ENCODE measurements at regions not wholly inside any gene's neighbourhood (a gene's known extent, or its start where the extent isn't known, plus 50 kb on each side); places are given as distances from the start of the nearest gene placed in this dataset.

GRCh38 chr6:82571455-82571854 is 207.8 kb downstream of the TPBG start:
- no peaks in the 10 kb centered on the region for H3K79me2 ChIP-seq (ENCODE audit: low read length)
- no peak overlapping the region for H2AFZ ChIP-seq (ENCODE audit: low read length)
- no peak overlapping the region for H3K4me2 ChIP-seq (ENCODE audit: low read depth, low read length, poor library complexity, severe bottlenecking)
- no peaks in the 10 kb centered on the region for H3K4me1 ChIP-seq (ENCODE audit: low read length)
- no peaks in the 10 kb centered on the region for H3K27me3 ChIP-seq (ENCODE audit: low read length)
- H4K20me1 ChIP-seq (ENCODE audit: insufficient read depth, low read depth, low read length) = no peaks in the 10 kb centered on the region
- H3K4me3 ChIP-seq (ENCODE audit: low read length) = no peak overlapping the region
- no peaks in the 10 kb centered on the region for H3K36me3 ChIP-seq (ENCODE audit: insufficient read depth, low read length)
- peaks cover 5% of the 10 kb centered on the region; the same call in 1 of the 2 replicates for H3K9me3 ChIP-seq (ENCODE audit: low read length)
- DNase-seq = no peak
- H3K9me2 ChIP-seq (replicated peaks; ENCODE audit: insufficient read depth, low read length) = no peaks in the 10 kb centered on the region
- H3K27ac ChIP-seq (ENCODE audit: low read length) = no peak overlapping the region
- H3K9ac ChIP-seq (ENCODE audit: low read length) = no peak overlapping the region

- Histone ChIP-seq H2AFZ (ENCODE audit: low read length) (no peak overlapping the region), H3K27ac (ENCODE audit: low read length) (no peak overlapping the region), H3K9me2 (replicated peaks; ENCODE audit: insufficient read depth, low read length) (no peaks in the 10 kb centered on the region), H4K20me1 (ENCODE audit: insufficient read depth, low read depth, low read length) (no peaks in the 10 kb centered on the region), H3K9me3 (ENCODE audit: low read length) (peaks cover 6% of the 10 kb centered on the region; the same call in 1 of the 2 replicates), H3K4me1 (ENCODE audit: low read length) (no peaks in the 10 kb centered on the region), H3K79me2 (ENCODE audit: low read length) (no peaks in the 10 kb centered on the region), H3K4me3 (ENCODE audit: low read length) (no peak overlapping the region), H3K4me2 (ENCODE audit: low read depth, low read length, poor library complexity, severe bottlenecking) (no peak overlapping the region), H3K36me3 (ENCODE audit: insufficient read depth, low read length) (no peaks in the 10 kb centered on the region), H3K27me3 (ENCODE audit: low read length) (no peaks in the 10 kb centered on the region), H3K9ac (ENCODE audit: low read length) (no peak overlapping the region)
- DNase-seq = no peak
Observed at GRCh38 chr6:82573254-82573972, 209.8 kb downstream of the TPBG start.

DNA sequence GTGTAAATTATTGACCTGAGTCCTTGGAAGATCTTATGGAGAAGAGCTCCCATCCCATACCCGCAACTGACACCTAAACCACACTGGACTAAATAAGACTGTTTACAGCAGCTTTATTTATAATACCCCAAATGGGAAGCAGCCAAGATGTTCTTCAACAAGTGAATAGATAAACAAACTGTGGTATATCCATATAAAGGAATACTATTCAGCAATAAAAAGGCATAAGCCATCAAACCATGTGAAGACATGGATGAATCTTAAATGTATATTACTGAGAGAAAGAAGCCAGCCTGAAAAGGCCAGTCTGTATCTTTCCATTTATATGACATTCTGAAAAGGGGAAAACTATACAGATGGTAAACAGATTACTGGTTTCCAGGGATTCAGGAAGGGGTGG is 212.7 kb downstream of the TPBG start:
- Histone ChIP-seq H3K9me2 (replicated peaks; ENCODE audit: insufficient read depth, low read length) (no peaks in the 10 kb centered on the region), H3K4me3 (ENCODE audit: low read length) (no peak overlapping the region), H3K4me2 (ENCODE audit: low read depth, low read length, poor library complexity, severe bottlenecking) (no peak overlapping the region), H3K27ac (ENCODE audit: low read length) (no peak overlapping the region), H3K9me3 (ENCODE audit: low read length) (peaks cover 6% of the 10 kb centered on the region; the same call in 1 of the 2 replicates), H3K27me3 (ENCODE audit: low read length) (no peaks in the 10 kb centered on the region), H2AFZ (ENCODE audit: low read length) (no peak overlapping the region), H3K79me2 (ENCODE audit: low read length) (no peaks in the 10 kb centered on the region), H4K20me1 (ENCODE audit: insufficient read depth, low read depth, low read length) (no peaks in the 10 kb centered on the region), H3K9ac (ENCODE audit: low read length) (no peak overlapping the region), H3K4me1 (ENCODE audit: low read length) (no peaks in the 10 kb centered on the region), H3K36me3 (ENCODE audit: insufficient read depth, low read length) (no peaks in the 10 kb centered on the region)
- no peak for DNase-seq

DNA sequence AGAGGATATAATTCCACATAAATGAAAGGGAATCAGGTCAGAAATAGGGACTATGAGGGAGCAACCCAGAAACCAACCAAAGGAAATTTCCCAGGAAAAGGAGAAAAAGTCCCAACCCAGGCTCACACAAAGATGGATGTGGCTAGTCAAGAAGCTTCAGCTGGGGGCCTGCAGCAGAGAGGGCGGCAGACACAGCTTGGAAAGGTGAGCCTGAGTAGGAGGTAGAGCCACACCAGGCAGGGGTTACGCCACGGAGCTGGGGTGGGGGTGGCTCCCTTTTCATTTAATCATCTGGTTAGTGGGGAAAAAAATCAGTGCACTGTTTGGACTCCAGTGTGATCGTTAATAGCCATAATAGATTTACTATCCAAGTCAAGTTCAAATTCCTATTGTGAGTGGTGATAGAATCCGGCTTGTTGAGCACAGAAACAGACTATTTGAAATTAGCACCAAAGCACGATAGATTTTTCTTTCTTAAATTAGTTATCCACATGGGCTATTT is 220.6 kb downstream of the TPBG start:
- H3K27ac ChIP-seq (ENCODE audit: low read length) = no peak overlapping the region
- no peak for DNase-seq
- H3K9ac ChIP-seq (ENCODE audit: low read length) = no peak overlapping the region
- H3K4me2 ChIP-seq (ENCODE audit: low read depth, low read length, poor library complexity, severe bottlenecking) = no peak overlapping the region
- no peaks in the 10 kb centered on the region for H3K36me3 ChIP-seq (ENCODE audit: insufficient read depth, low read length)
- no peak overlapping the region for H3K4me3 ChIP-seq (ENCODE audit: low read length)
- H2AFZ ChIP-seq (ENCODE audit: low read length) = no peak overlapping the region
- H4K20me1 ChIP-seq (ENCODE audit: insufficient read depth, low read depth, low read length) = no peaks in the 10 kb centered on the region
- no peaks in the 10 kb centered on the region for H3K9me2 ChIP-seq (replicated peaks; ENCODE audit: insufficient read depth, low read length)
- H3K79me2 ChIP-seq (ENCODE audit: low read length) = no peaks in the 10 kb centered on the region
- no peaks in the 10 kb centered on the region for H3K27me3 ChIP-seq (ENCODE audit: low read length)
- H3K9me3 ChIP-seq (ENCODE audit: low read length) = no peaks in the 10 kb centered on the region
- H3K4me1 ChIP-seq (ENCODE audit: low read length) = peaks cover 10% of the 10 kb centered on the region

DNA sequence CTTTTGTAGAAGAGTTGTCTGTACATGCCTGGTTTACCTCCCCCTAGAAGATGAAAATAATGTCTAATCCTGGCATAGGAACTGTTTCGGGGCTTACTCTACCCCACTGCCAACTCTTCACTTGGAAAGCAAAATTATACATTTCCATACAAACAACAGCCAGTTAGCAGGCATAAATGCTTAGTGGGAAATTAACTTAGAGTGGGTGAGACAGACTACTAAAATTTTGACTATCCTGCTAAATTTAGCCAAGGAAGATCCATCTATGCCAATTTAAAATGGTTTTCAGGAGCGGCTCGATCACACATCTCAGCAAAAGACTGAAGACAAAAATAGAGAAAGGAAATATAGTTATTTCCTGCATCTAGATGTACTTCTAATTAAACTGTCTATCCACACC is 221.2 kb downstream of the TPBG start:
- Histone ChIP-seq H3K27ac (ENCODE audit: low read length) (no peak overlapping the region), H3K4me1 (ENCODE audit: low read length) (peaks cover 10% of the 10 kb centered on the region), H3K79me2 (ENCODE audit: low read length) (no peaks in the 10 kb centered on the region), H3K9ac (ENCODE audit: low read length) (no peak overlapping the region), H3K27me3 (ENCODE audit: low read length) (no peaks in the 10 kb centered on the region), H4K20me1 (ENCODE audit: insufficient read depth, low read depth, low read length) (no peaks in the 10 kb centered on the region), H2AFZ (ENCODE audit: low read length) (no peak overlapping the region), H3K9me2 (replicated peaks; ENCODE audit: insufficient read depth, low read length) (no peaks in the 10 kb centered on the region), H3K36me3 (ENCODE audit: insufficient read depth, low read length) (no peaks in the 10 kb centered on the region), H3K9me3 (ENCODE audit: low read length) (no peaks in the 10 kb centered on the region), H3K4me2 (ENCODE audit: low read depth, low read length, poor library complexity, severe bottlenecking) (no peak overlapping the region), H3K4me3 (ENCODE audit: low read length) (no peak overlapping the region)
- no peak for DNase-seq

- Histone ChIP-seq H3K4me3 (ENCODE audit: low read length) (no peak overlapping the region), H3K9me2 (replicated peaks; ENCODE audit: insufficient read depth, low read length) (no peaks in the 10 kb centered on the region), H3K79me2 (ENCODE audit: low read length) (no peaks in the 10 kb centered on the region), H2AFZ (ENCODE audit: low read length) (no peak overlapping the region), H3K9ac (ENCODE audit: low read length) (no peak overlapping the region), H3K27me3 (ENCODE audit: low read length) (no peaks in the 10 kb centered on the region), H3K4me2 (ENCODE audit: low read depth, low read length, poor library complexity, severe bottlenecking) (no peak overlapping the region), H3K36me3 (ENCODE audit: insufficient read depth, low read length) (no peaks in the 10 kb centered on the region), H3K9me3 (ENCODE audit: low read length) (no peaks in the 10 kb centered on the region), H3K4me1 (ENCODE audit: low read length) (peaks cover 10% of the 10 kb centered on the region), H3K27ac (ENCODE audit: low read length) (no peak overlapping the region), H4K20me1 (ENCODE audit: insufficient read depth, low read depth, low read length) (no peaks in the 10 kb centered on the region)
- no peak for DNase-seq
Observed at GRCh38 chr6:82588020-82588419, 224.4 kb downstream of the TPBG start.

DNA sequence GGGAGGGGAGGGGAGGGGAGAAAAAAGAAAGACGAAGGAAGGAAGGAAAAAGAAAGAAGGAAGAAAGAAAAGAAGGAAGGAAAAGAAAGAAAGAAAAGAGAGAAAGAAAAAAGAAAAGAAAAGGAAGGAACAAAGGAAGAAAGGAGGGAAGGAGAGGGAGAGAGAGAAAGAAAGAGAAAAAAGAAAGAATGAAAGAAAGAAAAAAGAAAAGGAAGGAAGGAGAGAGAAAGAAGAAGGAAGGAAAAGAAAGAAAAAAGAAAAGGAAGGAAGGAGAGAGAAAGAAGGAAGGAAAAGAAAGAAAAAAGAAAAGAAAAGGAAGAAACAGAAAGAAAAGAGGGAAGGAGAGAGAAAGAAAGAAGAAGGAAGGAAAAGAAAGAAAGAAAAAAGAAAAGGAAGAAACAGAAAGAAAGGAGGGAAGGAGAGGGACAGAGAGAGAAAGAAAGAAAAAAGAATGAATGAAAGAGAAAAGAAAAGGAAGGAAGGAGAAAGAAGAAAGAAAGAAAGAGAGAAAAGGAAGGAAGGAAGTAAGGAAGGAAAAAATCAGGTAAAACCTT is 225.3 kb downstream of the TPBG start:
- Histone ChIP-seq H3K27ac (ENCODE audit: low read length) (no peak overlapping the region), H3K36me3 (ENCODE audit: insufficient read depth, low read length) (no peaks in the 10 kb centered on the region), H3K79me2 (ENCODE audit: low read length) (no peaks in the 10 kb centered on the region), H3K27me3 (ENCODE audit: low read length) (no peaks in the 10 kb centered on the region), H3K4me2 (ENCODE audit: low read depth, low read length, poor library complexity, severe bottlenecking) (no peak overlapping the region), H4K20me1 (ENCODE audit: insufficient read depth, low read depth, low read length) (no peaks in the 10 kb centered on the region), H3K9me2 (replicated peaks; ENCODE audit: insufficient read depth, low read length) (no peaks in the 10 kb centered on the region), H3K9me3 (ENCODE audit: low read length) (no peaks in the 10 kb centered on the region), H3K4me3 (ENCODE audit: low read length) (no peak overlapping the region), H3K4me1 (ENCODE audit: low read length) (peaks cover 10% of the 10 kb centered on the region), H3K9ac (ENCODE audit: low read length) (no peak overlapping the region), H2AFZ (ENCODE audit: low read length) (no peak overlapping the region)
- DNase-seq = no peak

- peak; percentile 74 for DNase-seq
- Histone ChIP-seq H2AFZ (ENCODE audit: low read length) (no peak overlapping the region), H3K9me3 (ENCODE audit: low read length) (no peaks in the 10 kb centered on the region), H3K27me3 (ENCODE audit: low read length) (no peaks in the 10 kb centered on the region), H4K20me1 (ENCODE audit: insufficient read depth, low read depth, low read length) (no peaks in the 10 kb centered on the region), H3K4me1 (ENCODE audit: low read length) (peaks cover 10% of the 10 kb centered on the region), H3K36me3 (ENCODE audit: insufficient read depth, low read length) (no peaks in the 10 kb centered on the region), H3K27ac (ENCODE audit: low read length) (no peak overlapping the region), H3K9ac (ENCODE audit: low read length) (no peak overlapping the region), H3K4me3 (ENCODE audit: low read length) (no peak overlapping the region), H3K79me2 (ENCODE audit: low read length) (no peaks in the 10 kb centered on the region), H3K9me2 (replicated peaks; ENCODE audit: insufficient read depth, low read length) (no peaks in the 10 kb centered on the region), H3K4me2 (ENCODE audit: low read depth, low read length, poor library complexity, severe bottlenecking) (no peak overlapping the region)
Observed at GRCh38 chr6:82589509-82590206, 226.0 kb downstream of the TPBG start.

All from Karpas-422 (cell line).